ENCODE measurements at regions not wholly inside any gene's neighbourhood (a gene's known extent, or its start where the extent isn't known, plus 50 kb on each side); places are given as distances from the start of the nearest gene placed in this dataset.

GRCh38 chr17:68178831-68179230, 69.0 kb upstream of the AMZ2 start:
- TF ChIP-seq CTCF (IDR thresholded peaks at IDR 0.05; ENCODE audit: low read length) (no peak), EZH2 (IDR thresholded peaks at IDR 0.05; ENCODE audit: borderline replicate concordance, low read length) (no peak)

Data from OCI-LY1 (cell line).